Esophagus mucosa (tissue), 1 donor: ENCODE measurements at regions not wholly inside any gene's neighbourhood (a gene's known extent, or its start where the extent isn't known, plus 50 kb on each side); places are given as distances from the start of the nearest gene placed in this dataset.

Source experiments
- ATAC-seq: fragments of 200-7000 bp; cut with Tn5 transposase; one replicate; pipeline ENCODE4 v1.9.1; 2020
- donor health status: DM: yes; HTN: yes; CAD: no.

GRCh38 chr16:54473226-54473993 is 186.8 kb upstream of the IRX3 start:
- ATAC-seq, result no peak

GRCh38 chr16:54467398-54467797 is 180.8 kb upstream of the IRX3 start:
- no peak for ATAC-seq

DNA sequence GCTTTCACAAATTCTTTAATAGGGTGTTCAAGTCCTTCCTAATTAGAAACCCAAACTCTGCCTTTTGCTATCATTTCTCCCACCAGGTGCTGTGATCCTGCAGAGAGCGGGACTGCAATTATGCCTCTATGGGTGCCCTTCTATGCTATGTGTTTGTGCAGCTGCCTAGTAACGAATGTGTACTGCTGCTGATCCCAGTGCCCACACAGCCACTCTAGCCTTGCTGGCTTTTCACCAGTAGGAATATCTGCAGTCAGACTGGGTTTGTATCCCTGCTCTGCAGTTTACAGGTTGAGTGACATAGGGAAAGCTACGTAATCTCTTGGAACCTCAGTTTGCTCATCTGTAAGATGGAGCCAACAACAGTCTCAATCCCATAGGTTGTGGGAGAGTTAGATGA is 179.6 kb upstream of the IRX3 start:
- ATAC-seq, result no peak

DNA sequence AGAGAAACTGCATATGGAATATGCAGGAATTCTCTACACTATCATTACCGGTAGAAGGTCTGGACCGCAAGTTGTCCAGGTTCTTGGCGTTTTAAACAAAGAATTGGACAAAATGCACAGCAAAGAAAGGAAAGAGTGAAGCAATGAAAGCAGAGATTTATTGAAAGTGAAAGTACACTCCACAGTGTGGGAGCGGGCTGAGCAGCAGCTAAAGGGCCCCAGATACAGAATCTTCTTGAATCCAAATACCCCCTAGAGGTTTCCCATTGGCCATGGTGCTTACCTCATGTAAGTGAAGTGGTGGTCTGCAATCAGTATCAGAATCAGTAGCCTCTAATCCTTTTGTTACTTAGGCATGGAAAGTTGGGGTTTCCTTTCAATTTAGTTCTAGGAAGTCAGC is 178.5 kb upstream of the IRX3 start:
- ATAC-seq, result no peak

GRCh38 chr16:54462771-54463170 is 176.2 kb upstream of the IRX3 start:
- no peak for ATAC-seq

GRCh38 chr16:54462151-54462651 is 175.6 kb upstream of the IRX3 start:
- ATAC-seq, result no peak

GRCh38 chr16:54460263-54460860 is 173.8 kb upstream of the IRX3 start:
- no peak for ATAC-seq

DNA sequence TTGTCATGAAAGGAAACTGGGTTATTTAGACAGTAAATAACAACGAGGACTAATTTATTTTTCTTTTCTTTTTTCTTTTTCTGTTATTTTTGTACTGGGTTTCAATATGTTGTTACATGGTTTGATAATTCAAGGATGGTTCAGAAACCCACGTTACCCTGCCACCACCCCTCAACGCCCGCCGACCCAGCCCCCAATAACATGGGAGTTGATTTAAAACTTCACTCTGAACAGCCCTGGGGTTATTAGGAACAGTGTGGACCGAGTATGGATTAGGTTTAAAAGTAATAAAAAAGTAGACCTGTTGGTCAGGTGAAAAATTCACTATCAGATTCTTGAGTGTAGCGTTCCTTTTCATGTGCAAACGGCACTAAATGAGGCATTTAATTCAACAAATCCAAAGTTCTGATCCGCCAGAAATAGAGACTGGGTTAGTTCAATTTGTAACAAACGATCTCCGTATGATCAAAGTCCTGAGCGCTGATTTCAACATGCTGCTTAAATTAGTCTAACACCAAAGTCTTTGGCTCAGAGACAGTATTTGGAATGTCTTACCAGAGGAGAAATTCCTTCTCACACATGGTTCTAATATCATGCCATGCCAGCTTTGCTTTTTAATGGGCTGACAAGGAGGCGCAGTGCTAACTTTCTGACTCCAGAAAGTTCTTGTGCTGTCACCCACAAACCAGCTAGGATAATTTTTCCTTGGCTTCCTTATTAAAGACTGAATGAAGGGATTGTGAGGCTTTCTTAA is 173.1 kb upstream of the IRX3 start:
- no peak for ATAC-seq

DNA sequence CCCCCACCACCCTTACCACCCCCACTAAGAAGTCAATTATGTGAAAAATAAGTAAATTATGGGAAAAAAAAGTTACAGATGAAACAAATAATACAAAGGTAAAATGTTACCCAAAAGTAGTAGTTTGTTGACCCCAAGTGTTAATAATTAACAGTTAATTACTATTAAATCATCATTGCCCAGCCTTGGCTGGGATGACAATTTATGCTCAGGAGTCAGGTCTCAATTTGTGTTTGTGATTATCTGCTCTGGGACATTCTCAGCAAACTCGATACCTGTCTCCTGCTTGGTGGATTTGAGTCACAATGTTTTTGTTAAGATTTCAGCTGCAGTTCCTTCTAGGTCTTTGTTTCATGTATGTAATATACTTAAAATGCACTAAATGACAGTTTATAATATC is 172.3 kb upstream of the IRX3 start:
- ATAC-seq, result no peak

DNA sequence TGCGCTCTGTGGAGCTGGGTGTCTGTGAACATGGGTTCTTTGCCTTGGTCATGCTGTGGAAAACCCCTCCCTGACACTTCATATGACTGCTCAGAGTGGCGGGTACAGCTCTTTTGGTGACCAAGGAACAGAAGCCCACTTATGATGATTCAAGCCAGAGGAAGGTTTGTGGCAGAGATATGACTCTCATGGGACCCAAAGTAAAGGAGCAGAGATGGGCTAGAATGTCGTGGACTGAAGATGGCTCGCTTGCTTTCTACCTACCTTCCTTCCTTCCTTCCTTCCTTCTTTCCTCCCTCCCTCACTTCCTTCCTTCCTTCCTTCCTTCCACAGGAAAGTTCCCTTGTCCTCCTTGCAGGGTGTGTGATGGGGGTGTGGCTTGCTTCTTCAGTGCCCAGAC is 169.7 kb upstream of the IRX3 start:
- ATAC-seq, result no peak

- peak; percentile 26 for ATAC-seq
These were observed 168.6 kb upstream of the IRX3 start for GRCh38 chr16:54455030-54455725.

GRCh38 chr16:54454616-54455015 is 168.0 kb upstream of the IRX3 start:
- no peak for ATAC-seq

- no peak for ATAC-seq
These were observed 167.3 kb upstream of the IRX3 start for GRCh38 chr16:54453871-54454270.

GRCh38 chr16:54447576-54448440 is 161.2 kb upstream of the IRX3 start:
- peak; percentile 75 for ATAC-seq

DNA sequence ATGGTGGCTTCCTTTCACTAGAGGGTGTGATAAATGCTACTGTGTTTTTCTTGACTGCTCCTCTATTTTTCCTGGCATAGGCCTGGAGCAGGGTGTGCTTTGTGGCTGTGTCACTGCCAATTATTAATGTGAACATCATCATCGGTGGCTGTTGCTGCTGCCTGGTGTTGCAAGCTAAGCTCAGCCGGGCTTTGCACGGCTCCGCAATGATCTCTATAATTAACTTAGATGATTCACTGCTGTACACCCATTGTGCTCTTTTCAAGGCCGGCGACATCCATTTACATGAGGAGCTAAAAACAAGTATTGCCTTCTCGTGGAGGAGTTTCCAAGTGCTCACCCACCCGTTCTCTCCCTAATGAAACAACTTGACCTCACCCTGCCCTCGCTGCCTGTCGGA is 160.1 kb upstream of the IRX3 start:
- peak; percentile 94 for ATAC-seq

GRCh38 chr16:54444851-54445458 is 158.4 kb upstream of the IRX3 start:
- no peak for ATAC-seq

GRCh38 chr16:54443839-54444238 is 157.3 kb upstream of the IRX3 start:
- no peak for ATAC-seq

GRCh38 chr16:54443352-54443751 is 156.8 kb upstream of the IRX3 start:
- ATAC-seq, result no peak

DNA sequence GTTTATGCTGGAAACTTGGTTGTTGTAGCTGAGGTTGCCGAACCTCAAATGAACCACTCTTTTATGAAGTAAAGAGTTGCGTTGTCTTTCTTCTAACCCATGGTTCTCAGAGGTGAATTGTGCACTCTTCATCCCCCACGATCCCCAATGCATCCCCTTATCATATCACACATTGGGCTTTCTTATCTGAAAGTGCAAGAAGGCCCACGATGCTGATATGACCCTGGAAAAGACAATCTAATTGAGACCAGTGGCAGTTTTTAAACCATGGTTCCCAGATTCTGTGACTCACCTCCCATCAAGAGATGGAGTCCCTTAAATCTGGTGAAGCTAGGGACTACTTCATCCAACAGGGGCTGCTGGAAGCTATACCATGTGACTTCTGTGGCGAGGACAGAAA is 156.3 kb upstream of the IRX3 start:
- no peak for ATAC-seq

DNA sequence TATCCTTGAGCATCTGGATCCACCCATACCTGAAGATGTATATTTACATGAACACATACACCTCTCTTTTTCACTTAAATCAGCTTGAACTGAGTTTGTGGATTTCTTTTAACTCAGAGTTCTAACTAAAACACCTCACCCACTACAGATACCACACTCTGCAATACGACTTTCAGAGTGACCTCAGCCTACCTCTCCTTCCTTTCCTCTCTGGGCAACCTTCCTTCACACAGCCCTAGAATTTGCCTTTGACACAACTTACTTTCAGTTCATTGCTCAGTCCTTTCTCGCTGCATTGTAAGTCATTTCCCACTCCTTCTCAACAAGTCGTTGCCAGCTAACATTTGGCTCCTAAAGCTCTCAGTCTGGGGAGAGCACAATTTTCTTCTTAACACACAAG is 151.9 kb upstream of the IRX3 start:
- ATAC-seq, result no peak

- no peak for ATAC-seq
These were observed 151.3 kb upstream of the IRX3 start for GRCh38 chr16:54437921-54438320.

GRCh38 chr16:54437401-54437800 is 150.8 kb upstream of the IRX3 start:
- ATAC-seq, result peak; percentile 15
